HG03097 (cell line): ENCODE measurements at regions not wholly inside any gene's neighbourhood (a gene's known extent, or its start where the extent isn't known, plus 50 kb on each side); places are given as distances from the start of the nearest gene placed in this dataset.

ENCODE experiments used
- ATAC-seq: cut with Tn5 transposase; IDR thresholded peaks from one replicate; pipeline ENCODE4 v1.9.1; 2021; ENCODE audit not compliant: unreplicated experiment, low FRiP score

GRCh38 chr3:107943786-107944523 is 146.9 kb downstream of the CD47 start:
- no peak for ATAC-seq

- ATAC-seq: no peak
These were observed 147.7 kb downstream of the CD47 start for GRCh38 chr3:107942951-107943749.

GRCh38 chr3:107942244-107942643 is 148.6 kb downstream of the CD47 start:
- no peak for ATAC-seq

- ATAC-seq: no peak
These were observed 151.0 kb downstream of the CD47 start for GRCh38 chr3:107939691-107940442.

GRCh38 chr3:107938143-107938542 is 152.7 kb downstream of the CD47 start:
- ATAC-seq: no peak

GRCh38 chr3:107934808-107935207 is 156.0 kb downstream of the CD47 start:
- ATAC-seq: no peak

- no peak for ATAC-seq
These were observed 157.4 kb downstream of the CD47 start for GRCh38 chr3:107933450-107933849.

GRCh38 chr3:107931326-107931725 is 159.5 kb downstream of the CD47 start:
- ATAC-seq: no peak

GRCh38 chr3:107929088-107929487 is 161.7 kb downstream of the CD47 start:
- ATAC-seq: no peak

- no peak for ATAC-seq
These were observed 162.8 kb downstream of the CD47 start for GRCh38 chr3:107928084-107928445.

- peak; percentile 89 for ATAC-seq
These were observed 163.3 kb downstream of the CD47 start for GRCh38 chr3:107927361-107928083.

- no peak for ATAC-seq
These were observed 165.0 kb downstream of the CD47 start for GRCh38 chr3:107925851-107926250.

- no peak for ATAC-seq
These were observed 169.8 kb downstream of the CD47 start for GRCh38 chr3:107921038-107921437.

- ATAC-seq: no peak
These were observed 170.3 kb downstream of the CD47 start for GRCh38 chr3:107920538-107920937.

- no peak for ATAC-seq
These were observed 171.6 kb downstream of the CD47 start for GRCh38 chr3:107919239-107919638.

- no peak for ATAC-seq
These were observed 174.7 kb downstream of the CD47 start for GRCh38 chr3:107916171-107916570.

- ATAC-seq: no peak
These were observed 175.1 kb downstream of the CD47 start for GRCh38 chr3:107915706-107916105.

- no peak for ATAC-seq
These were observed 177.1 kb downstream of the CD47 start for GRCh38 chr3:107913701-107914100.

GRCh38 chr3:107911337-107912000 is 179.4 kb downstream of the CD47 start:
- no peak for ATAC-seq

GRCh38 chr3:107910713-107911259 is 180.0 kb downstream of the CD47 start:
- ATAC-seq: peak; percentile 78
